Activated B cell treated with CpG ODN at 0.5 μM for 24 hours (primary cell): ENCODE measurements at regions not wholly inside any gene's neighbourhood (a gene's known extent, or its start where the extent isn't known, plus 50 kb on each side); places are given as distances from the start of the nearest gene placed in this dataset.

ENCODE experiments used
- ATAC-seq: fragments of 200-7000 bp; cut with Tn5 transposase; one replicate; pipeline ENCODE4 v1.10.0; 2021; ENCODE audit warnings: low read depth, mild to moderate bottlenecking, moderate library complexity
- CTCF ChIA-PET: fragments of 350-600 bp; sonication (Branson Sonifier 250); formaldehyde crosslinking; loops from one replicate; lab custom pipeline; 2021; ENCODE audit warnings: antibody characterized with exemption; lab: Charles Lee
- POLR2A ChIA-PET: fragments of 350-600 bp; sonication (Branson Sonifier 250); formaldehyde crosslinking; loops from one replicate; lab custom pipeline; 2021; ENCODE audit warnings: antibody characterized with exemption; lab: Charles Lee
- DNase-seq: peaks from one replicate; pipeline ENCODE4 v3.0.0; 2022
- H3K27ac Mint-ChIP-seq: one replicate; pipeline ENCODE4 v1.8.0; 2020; ENCODE audit warnings: mixed read lengths
- H3K27me3 Mint-ChIP-seq: one replicate; pipeline ENCODE4 v1.8.0; 2021; ENCODE audit warnings: mixed read lengths
- H3K36me3 Mint-ChIP-seq: one replicate; pipeline ENCODE4 v1.8.0; 2021; ENCODE audit warnings: low read depth, mixed read lengths
- H3K4me1 Mint-ChIP-seq: one replicate; pipeline ENCODE4 v1.8.0; 2021; ENCODE audit warnings: mixed read lengths
- H3K4me3 Mint-ChIP-seq: one replicate; pipeline ENCODE4 v1.8.0; 2020; ENCODE audit warnings: mild to moderate bottlenecking, mixed read lengths
- H3K9me3 Mint-ChIP-seq: one replicate; pipeline ENCODE4 v1.8.0; 2020; ENCODE audit warnings: mixed read lengths
- intact Hi-C: fragments of 100-400 bp; cut with micrococcal nuclease; formaldehyde crosslinking; loops from one replicate; pipeline ENCODE4 v1.15.1; 2024
- TF ChIP-seq, protein P1 (sequence below): fragments of 200-600 bp; IDR thresholded peaks from one replicate; pipeline ENCODE4 v1.8.0; 2022; ENCODE audit warnings: antibody characterized with exemption, mild to moderate bottlenecking

DNA sequence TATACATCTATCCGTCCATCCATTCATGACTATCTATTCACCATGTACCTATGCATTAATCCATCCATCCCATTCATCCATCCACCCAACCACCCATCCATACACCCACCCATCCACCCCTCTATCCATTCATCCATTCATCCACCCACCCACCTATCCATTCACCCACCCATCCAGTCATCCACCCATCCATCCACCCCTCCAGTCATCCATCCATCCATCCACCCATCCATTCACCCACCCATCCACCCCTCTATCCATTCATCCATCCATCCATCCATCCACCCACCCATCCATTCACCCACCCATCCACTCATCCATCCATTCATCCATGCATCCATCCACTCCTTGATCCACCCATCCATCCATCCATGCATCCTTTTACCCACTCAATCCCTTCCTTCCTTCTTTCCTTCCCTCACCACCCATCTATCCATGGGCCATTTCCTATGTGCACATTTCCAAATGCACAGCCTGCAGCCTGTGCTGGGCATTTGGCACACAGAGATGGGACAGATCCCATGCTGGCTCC, 100.8 kb upstream of the ADRA2C start:
- DNase-seq (no peak), ATAC-seq (no peak)
- Mint-ChIP-seq H3K36me3 (no peaks in the 10 kb centered on the region), H3K4me1 (peaks cover 13% of the 10 kb centered on the region), H3K4me3 (peak overlapping the region; percentile 2), H3K27ac (no peak overlapping the region), H3K9me3 (peaks cover 3% of the 10 kb centered on the region), H3K27me3 (peaks cover 14% of the 10 kb centered on the region)
- CTCF ChIA-PET: no interaction called here
- intact Hi-C loops: no loop called here
- POLR2A ChIA-PET: no interaction called here
- TF ChIP-seq, protein P1, sequence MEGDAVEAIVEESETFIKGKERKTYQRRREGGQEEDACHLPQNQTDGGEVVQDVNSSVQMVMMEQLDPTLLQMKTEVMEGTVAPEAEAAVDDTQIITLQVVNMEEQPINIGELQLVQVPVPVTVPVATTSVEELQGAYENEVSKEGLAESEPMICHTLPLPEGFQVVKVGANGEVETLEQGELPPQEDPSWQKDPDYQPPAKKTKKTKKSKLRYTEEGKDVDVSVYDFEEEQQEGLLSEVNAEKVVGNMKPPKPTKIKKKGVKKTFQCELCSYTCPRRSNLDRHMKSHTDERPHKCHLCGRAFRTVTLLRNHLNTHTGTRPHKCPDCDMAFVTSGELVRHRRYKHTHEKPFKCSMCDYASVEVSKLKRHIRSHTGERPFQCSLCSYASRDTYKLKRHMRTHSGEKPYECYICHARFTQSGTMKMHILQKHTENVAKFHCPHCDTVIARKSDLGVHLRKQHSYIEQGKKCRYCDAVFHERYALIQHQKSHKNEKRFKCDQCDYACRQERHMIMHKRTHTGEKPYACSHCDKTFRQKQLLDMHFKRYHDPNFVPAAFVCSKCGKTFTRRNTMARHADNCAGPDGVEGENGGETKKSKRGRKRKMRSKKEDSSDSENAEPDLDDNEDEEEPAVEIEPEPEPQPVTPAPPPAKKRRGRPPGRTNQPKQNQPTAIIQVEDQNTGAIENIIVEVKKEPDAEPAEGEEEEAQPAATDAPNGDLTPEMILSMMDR: no peak

DNA sequence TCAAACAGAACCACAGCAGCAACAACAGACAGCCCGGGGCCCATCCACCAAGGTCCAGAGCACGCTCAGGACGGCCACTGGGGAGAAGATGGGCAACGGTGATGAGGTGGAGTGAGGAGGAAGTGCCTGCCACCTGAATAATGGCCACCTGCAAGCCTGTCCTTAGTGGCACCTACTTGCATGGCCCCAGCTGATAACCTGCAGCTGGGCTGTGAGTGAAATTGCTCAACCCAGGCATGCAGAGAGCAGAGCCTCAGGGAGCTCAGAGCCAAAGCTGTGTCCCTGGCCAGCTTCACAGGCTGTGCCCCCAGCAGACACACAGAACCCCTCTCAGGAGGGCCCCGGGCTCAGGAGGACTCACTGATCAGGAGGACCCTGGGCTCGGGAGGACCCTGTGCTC, 102.4 kb upstream of the ADRA2C start:
- Mint-ChIP-seq H3K27ac (no peak overlapping the region), H3K4me1 (peaks cover 13% of the 10 kb centered on the region), H3K4me3 (no peak overlapping the region), H3K9me3 (peaks cover 3% of the 10 kb centered on the region), H3K27me3 (peaks cover 16% of the 10 kb centered on the region), H3K36me3 (no peaks in the 10 kb centered on the region)
- ChIA-PET CTCF (no interaction called here), POLR2A (no interaction called here)
- TF ChIP-seq, protein P1: no peak
- no peak for ATAC-seq
- intact Hi-C loops: loop anchor here (1.0 kb wide), 1 partner anchor 12 kb away; no protein-coding TSS in a partner anchor
- DNase-seq: no peak

GRCh38 chr4:3662516-3662915, 103.7 kb upstream of the ADRA2C start:
- TF ChIP-seq, protein P1: no peak
- DNase-seq (no peak), ATAC-seq (no peak)
- Mint-ChIP-seq H3K4me1 (peaks cover 13% of the 10 kb centered on the region), H3K27ac (no peak overlapping the region), H3K27me3 (peaks cover 13% of the 10 kb centered on the region), H3K36me3 (no peaks in the 10 kb centered on the region), H3K9me3 (peaks cover 3% of the 10 kb centered on the region), H3K4me3 (no peak overlapping the region)
- ChIA-PET POLR2A (no interaction called here), CTCF (no interaction called here)
- intact Hi-C loops: no loop called here

DNA sequence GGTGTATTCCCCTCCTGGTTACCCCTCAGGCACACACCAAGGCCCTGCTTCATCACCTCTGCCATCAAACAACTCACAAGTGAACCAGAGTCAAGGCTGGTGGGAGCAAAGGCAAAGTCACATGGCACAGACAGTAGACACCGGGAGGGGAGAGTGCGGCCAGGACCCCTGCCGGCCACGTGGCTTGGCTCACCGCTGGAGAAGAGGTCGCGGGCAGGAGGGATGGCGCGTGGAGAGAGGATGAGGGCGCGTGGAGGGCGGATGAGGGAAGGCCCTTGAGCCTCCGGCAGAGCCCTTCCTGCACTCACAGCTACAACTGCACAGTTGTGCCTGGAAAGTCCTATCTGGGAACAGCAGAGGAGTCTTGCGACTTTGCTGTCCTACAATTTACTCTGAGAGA, 104.2 kb upstream of the ADRA2C start:
- no peaks in the 10 kb centered on the region for H3K9me3 Mint-ChIP-seq
- intact Hi-C loops: no loop called here
- POLR2A ChIA-PET: no interaction called here
- ATAC-seq (no peak), DNase-seq (no peak)
- no peak overlapping the region for H3K4me3 Mint-ChIP-seq
- no peak overlapping the region for H3K27ac Mint-ChIP-seq
- CTCF ChIA-PET: no interaction called here
- peaks cover 14% of the 10 kb centered on the region for H3K4me1 Mint-ChIP-seq
- H3K27me3 Mint-ChIP-seq: peaks cover 15% of the 10 kb centered on the region
- TF ChIP-seq, protein P1: no peak
- H3K36me3 Mint-ChIP-seq: no peaks in the 10 kb centered on the region

DNA sequence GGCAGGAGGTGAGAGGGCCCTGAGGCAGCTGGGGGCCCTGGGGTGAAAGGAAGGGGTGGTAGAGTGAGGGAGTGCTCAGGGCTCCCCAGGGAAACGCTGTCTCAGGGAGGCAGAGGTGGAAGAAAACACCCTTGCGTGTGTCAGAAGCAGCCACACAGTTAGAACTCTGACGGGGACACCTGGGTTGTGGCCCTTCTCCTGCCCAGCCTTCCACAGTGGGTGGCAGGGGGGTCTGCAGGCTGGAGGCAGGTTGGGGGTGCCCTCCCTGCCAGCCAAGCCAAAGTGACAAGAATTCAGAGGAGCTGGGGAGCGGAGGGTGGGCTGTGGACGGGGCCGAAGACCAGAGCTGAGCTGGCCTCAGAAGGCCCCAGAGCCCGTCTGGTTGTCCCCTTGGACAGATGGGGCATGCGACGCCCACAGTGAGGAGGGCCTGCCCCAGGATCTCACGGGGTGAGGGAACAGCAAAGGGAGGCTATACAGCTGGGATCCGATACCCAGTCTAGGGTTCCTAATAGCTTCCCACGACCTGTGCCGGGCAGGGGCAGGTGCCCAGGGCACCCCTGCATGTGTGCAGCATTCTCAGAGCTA, 105.2 kb upstream of the ADRA2C start:
- POLR2A ChIA-PET: no interaction called here
- TF ChIP-seq, protein P1: no peak
- Mint-ChIP-seq H3K4me1 (peaks cover 16% of the 10 kb centered on the region), H3K27me3 (peaks cover 15% of the 10 kb centered on the region), H3K27ac (no peak overlapping the region), H3K9me3 (no peaks in the 10 kb centered on the region), H3K36me3 (no peaks in the 10 kb centered on the region), H3K4me3 (no peak overlapping the region)
- CTCF ChIA-PET: no interaction called here
- DNase-seq (no peak), ATAC-seq (no peak)
- intact Hi-C loops: no loop called here
